GM12878 (cell line): ENCODE measurements at regions not wholly inside any gene's neighbourhood (a gene's known extent, or its start where the extent isn't known, plus 50 kb on each side); places are given as distances from the start of the nearest gene placed in this dataset.

Experiments used
- ATF7 ChIP-seq: fragments of 450-650 bp; IDR thresholded peaks from 2 replicates; pipeline ENCODE4 v1.6.1; 2016; ENCODE audit warnings: low read depth, mild to moderate bottlenecking
- BCL11A ChIP-seq: IDR thresholded peaks from 2 replicates; pipeline ENCODE4 v1.6.1; 2011; ENCODE audit warnings: low read depth, low read length
- BHLHE40 ChIP-seq, 2 experiments: fragments of 450-650 bp in 1 of 2; IDR thresholded peaks; 2 replicates each; pipeline ENCODE4 v1.6.1; 2011 to 2017; ENCODE audit warnings: low read depth in 2 of 2, borderline replicate concordance in 1 of 2, improper control_type of control experiment in 1 of 2, low read length in 1 of 2, mild to moderate bottlenecking in 1 of 2
- GABPA ChIP-seq: IDR thresholded peaks from 2 replicates; pipeline ENCODE4 v1.6.1; 2014; ENCODE audit warnings: antibody characterized with exemption, low read depth, mild to moderate bottlenecking, inconsistent platforms
- IKZF1 ChIP-seq: fragments of 450-650 bp; conservative IDR thresholded peaks from 2 replicates; pipeline ENCODE4 v1.6.1; 2017; ENCODE audit warnings: antibody characterized with exemption, mild to moderate bottlenecking
- LARP7 ChIP-seq: fragments of 450-650 bp; IDR thresholded peaks from 2 replicates; pipeline ENCODE4 v1.6.1; 2017; ENCODE audit warnings: mild to moderate bottlenecking
- MXI1 ChIP-seq: fragments of 150-350 bp; IDR thresholded peaks from 2 replicates; pipeline ENCODE4 v1.6.1; 2011; ENCODE audit warnings: low read depth, mild to moderate bottlenecking, inconsistent platforms, low read length, improper control_type of control experiment
- NFYB ChIP-seq: IDR thresholded peaks from 2 replicates; pipeline ENCODE4 v1.6.1; 2011; ENCODE audit warnings: low read depth, mild to moderate bottlenecking, low read length, improper control_type of control experiment, moderate library complexity; ENCODE audit not compliant: insufficient read depth
- NKRF ChIP-seq: fragments of 450-650 bp; conservative IDR thresholded peaks from 2 replicates; pipeline ENCODE4 v1.6.1; 2017; ENCODE audit warnings: mild to moderate bottlenecking, moderate library complexity
- NRF1 ChIP-seq: conservative IDR thresholded peaks from 2 replicates; pipeline ENCODE4 v1.6.1; 2011; ENCODE audit warnings: mild to moderate bottlenecking, low read depth, low read length, improper control_type of control experiment
- RAD51 ChIP-seq: fragments of 450-650 bp; IDR thresholded peaks from 2 replicates; pipeline ENCODE4 v1.6.1; 2016; ENCODE audit warnings: moderate library complexity, mild to moderate bottlenecking, inconsistent platforms
- RB1 ChIP-seq: fragments of 450-650 bp; formaldehyde crosslinking; IDR thresholded peaks from 2 replicates; pipeline ENCODE4 v1.6.1; 2017; ENCODE audit warnings: mild to moderate bottlenecking, borderline replicate concordance
- SPI1 ChIP-seq: IDR thresholded peaks from 2 replicates; pipeline ENCODE4 v1.6.1; 2011; ENCODE audit warnings: low read depth, mild to moderate bottlenecking, low read length, moderate library complexity, borderline replicate concordance; ENCODE audit not compliant: insufficient read depth
- TCF12 ChIP-seq: IDR thresholded peaks from 2 replicates; pipeline ENCODE4 v1.6.1; 2011; ENCODE audit warnings: low read depth, mild to moderate bottlenecking, low read length
- ZBTB40 ChIP-seq: fragments of 450-650 bp; IDR thresholded peaks from 2 replicates; pipeline ENCODE4 v1.6.1; 2016; ENCODE audit warnings: mild to moderate bottlenecking, moderate library complexity, borderline replicate concordance
- ZNF687 ChIP-seq: fragments of 450-650 bp; IDR thresholded peaks from 2 replicates; pipeline ENCODE4 v1.6.1; 2017; ENCODE audit warnings: mild to moderate bottlenecking, moderate library complexity
- TF ChIP-seq, protein P1 (sequence below): fragments of 450-650 bp; IDR thresholded peaks from 2 replicates; pipeline ENCODE4 v1.6.1; 2017; ENCODE audit warnings: antibody characterized with exemption, mild to moderate bottlenecking, moderate library complexity

DNA sequence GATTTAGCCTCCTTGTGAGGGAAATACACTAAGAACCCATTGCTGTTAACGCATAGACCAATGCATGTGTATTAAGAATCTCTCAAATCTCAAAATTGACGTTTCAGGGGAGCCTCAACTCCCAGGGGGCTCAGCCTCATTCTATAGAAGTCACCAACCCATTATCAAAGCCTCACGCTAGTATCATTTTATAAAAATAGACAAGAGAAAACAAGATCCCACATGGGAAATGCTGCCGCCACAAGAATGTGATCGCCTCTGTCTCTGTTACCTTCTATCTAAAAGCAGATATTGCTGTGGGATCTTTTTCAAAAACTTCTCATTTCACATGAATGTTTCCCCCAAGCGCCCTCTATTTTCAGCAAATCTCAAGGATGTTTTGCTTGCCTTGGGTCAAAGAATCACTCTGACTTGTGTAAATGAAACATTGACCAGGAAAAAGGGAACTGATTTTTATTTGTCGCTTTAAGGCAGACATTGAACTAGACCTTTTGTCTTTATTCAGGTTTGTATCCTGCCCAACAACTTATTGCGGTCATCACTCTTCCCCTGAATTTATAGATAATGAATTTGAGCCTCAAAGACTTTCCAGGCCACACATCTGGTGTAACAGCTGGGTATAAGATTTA, 679.0 kb upstream of the ID2 start (continued):
- TF ChIP-seq BHLHE40 (IDR thresholded peaks at IDR 0.05; ENCODE audit: borderline replicate concordance in 1 of 2, low read depth in 2 of 2, low read length in 1 of 2): peak; percentile 59 to 68; a peak in 2 of 4 replicates
- TF ChIP-seq RAD51: 0 out of 2 replicates have a peak, but pooled peaks have one; percentile 19
- 0 out of 2 replicates have a peak, but pooled peaks have one; percentile 31 for TF ChIP-seq ZNF687
- peak; percentile 41; the same call in 1 of the 2 replicates for TF ChIP-seq MXI1
- TF ChIP-seq LARP7: no peak
- TF ChIP-seq ZBTB40: peak; percentile 14; the same call in 1 of the 2 replicates
- TF ChIP-seq SPI1: peak; percentile 81
- no peak for TF ChIP-seq GABPA
- no peak for TF ChIP-seq NFYB
- no peak for TF ChIP-seq NRF1
- TF ChIP-seq RB1: peak; percentile 80; the same call in 1 of the 2 replicates
- TF ChIP-seq, protein P1, sequence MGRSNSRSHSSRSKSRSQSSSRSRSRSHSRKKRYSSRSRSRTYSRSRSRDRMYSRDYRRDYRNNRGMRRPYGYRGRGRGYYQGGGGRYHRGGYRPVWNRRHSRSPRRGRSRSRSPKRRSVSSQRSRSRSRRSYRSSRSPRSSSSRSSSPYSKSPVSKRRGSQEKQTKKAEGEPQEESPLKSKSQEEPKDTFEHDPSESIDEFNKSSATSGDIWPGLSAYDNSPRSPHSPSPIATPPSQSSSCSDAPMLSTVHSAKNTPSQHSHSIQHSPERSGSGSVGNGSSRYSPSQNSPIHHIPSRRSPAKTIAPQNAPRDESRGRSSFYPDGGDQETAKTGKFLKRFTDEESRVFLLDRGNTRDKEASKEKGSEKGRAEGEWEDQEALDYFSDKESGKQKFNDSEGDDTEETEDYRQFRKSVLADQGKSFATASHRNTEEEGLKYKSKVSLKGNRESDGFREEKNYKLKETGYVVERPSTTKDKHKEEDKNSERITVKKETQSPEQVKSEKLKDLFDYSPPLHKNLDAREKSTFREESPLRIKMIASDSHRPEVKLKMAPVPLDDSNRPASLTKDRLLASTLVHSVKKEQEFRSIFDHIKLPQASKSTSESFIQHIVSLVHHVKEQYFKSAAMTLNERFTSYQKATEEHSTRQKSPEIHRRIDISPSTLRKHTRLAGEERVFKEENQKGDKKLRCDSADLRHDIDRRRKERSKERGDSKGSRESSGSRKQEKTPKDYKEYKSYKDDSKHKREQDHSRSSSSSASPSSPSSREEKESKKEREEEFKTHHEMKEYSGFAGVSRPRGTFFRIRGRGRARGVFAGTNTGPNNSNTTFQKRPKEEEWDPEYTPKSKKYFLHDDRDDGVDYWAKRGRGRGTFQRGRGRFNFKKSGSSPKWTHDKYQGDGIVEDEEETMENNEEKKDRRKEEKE: no peak
- TF ChIP-seq NKRF: no peak
- TF ChIP-seq BCL11A: peak; percentile 85
- TF ChIP-seq TCF12: peak; percentile 79
- peak; percentile 76 for TF ChIP-seq ATF7
- peak; percentile 70 for TF ChIP-seq IKZF1
